ENCODE measurements at regions not wholly inside any gene's neighbourhood (a gene's known extent, or its start where the extent isn't known, plus 50 kb on each side); places are given as distances from the start of the nearest gene placed in this dataset.

- DNase-seq: no peak
Observed at GRCh38 chr2:235312571-235312970, 181.3 kb upstream of the AGAP1 start.

DNA sequence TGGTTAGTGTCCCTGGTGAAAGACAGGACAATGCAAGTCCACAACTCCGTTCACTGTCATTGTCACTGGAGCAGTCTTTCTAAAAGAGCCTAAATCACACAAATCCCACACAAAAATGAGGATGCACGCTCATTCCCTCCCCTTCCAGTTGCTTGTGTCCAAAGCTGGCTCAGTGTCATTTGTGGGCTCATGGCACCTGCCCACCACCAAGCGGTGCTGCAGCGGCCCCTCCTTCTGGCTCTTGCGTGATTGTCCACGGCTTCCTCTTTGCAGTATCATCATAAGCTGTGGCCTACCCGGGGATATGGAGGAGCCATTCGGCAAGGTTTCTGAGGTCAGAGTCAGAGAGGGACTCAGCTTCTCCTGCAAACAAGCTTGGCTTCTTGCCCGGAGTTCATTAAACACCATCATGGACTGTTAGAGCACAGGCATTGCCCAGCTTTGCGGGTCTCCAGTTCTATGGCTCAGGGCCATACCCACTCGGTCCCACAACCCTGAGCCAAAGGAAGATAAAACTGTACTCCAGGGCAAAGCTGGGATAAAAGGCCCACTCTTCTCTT is 179.4 kb upstream of the AGAP1 start:
- no peak for DNase-seq

DNA sequence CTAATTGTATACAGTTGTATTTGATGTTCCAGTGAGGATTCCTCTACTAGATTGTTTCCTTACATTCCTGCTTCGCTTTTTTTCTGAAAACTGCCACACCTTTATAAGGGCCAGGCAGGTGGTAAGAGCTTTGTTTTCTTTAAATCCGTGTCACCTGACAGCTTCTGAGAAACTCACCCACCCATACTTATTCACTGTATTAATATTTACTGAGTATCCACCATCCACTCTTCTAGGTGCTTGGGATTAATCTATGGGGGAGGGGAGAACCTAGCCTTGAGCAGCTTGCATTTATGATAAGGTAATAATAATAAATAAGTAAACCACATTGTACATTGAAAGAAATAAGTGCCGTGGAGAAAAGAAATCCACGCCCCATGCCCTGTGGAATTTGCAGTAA is 174.7 kb upstream of the AGAP1 start:
- DNase-seq: no peak

DNA sequence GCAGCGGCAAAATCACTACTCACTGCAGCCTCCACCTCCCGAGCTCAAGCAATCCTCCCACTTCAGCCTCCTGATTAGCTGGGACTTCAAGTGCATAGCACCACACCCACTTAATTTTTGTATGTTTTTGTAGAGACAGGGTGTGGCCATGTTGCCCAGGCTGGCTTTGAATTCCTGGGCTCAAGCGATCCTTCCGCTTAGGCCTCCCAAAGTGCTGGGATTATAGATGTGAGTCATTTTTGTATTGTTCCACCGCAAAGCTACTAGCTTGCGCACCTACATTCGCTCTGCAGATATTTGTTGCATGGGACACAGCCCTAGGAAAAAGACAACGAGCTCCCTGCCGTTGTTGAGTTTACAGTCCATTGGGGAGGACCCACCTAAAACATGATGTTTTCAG is 173.5 kb upstream of the AGAP1 start:
- no peak for DNase-seq

- peak; percentile 21 for DNase-seq
Observed at GRCh38 chr2:235324324-235324723, 169.5 kb upstream of the AGAP1 start.

DNA sequence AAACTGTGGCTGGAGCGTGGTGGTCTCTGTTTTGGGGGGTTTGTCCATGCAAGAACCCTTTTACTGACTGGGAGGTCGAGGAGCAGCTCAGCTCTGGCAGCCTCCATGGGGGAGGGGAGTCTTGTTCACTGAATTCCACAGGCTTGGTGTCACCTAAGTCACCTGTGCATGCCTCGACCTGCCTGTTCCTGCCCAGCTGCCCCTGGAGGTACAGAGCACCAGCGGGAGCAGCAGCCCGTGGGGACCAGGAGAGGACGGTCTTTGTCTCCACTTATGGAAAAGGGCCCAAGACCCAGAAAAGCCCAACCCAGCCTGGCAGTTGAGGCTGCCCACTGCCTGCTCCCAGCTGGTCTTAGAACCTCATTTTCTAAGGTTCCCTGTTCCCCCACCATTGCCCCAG is 168.7 kb upstream of the AGAP1 start:
- no peak for DNase-seq

GRCh38 chr2:235328991-235329390 is 164.9 kb upstream of the AGAP1 start:
- no peak for DNase-seq

GRCh38 chr2:235330775-235331451 is 162.9 kb upstream of the AGAP1 start:
- peak; percentile 82 for DNase-seq

- DNase-seq: no peak
Observed at GRCh38 chr2:235332240-235332890, 161.5 kb upstream of the AGAP1 start.

DNA sequence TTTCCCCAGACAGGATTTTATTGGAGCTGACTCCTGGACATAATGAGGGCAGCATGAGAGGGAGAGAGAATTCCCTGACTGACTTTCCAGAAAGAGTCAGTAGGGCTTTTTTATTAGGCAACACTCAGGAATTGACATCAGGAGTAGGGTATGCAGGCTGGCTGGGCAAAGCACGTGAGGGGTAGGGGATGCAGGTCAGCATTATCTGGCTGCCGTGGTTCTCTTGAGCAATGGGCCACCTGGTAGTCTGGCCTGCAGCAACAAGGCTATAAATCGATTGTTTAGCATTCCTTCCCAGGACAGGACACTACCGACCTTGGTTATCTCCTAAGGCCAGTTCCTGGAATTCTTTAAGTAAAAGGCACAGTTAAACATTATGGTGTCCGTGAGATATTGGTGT is 160.8 kb upstream of the AGAP1 start:
- peak; percentile 24 for DNase-seq

GRCh38 chr2:235334179-235334578 is 159.7 kb upstream of the AGAP1 start:
- DNase-seq: no peak

GRCh38 chr2:235343156-235343774 is 150.6 kb upstream of the AGAP1 start:
- peak; percentile 42 for DNase-seq

GRCh38 chr2:235343869-235344268 is 150.0 kb upstream of the AGAP1 start:
- DNase-seq: peak; percentile 78

DNA sequence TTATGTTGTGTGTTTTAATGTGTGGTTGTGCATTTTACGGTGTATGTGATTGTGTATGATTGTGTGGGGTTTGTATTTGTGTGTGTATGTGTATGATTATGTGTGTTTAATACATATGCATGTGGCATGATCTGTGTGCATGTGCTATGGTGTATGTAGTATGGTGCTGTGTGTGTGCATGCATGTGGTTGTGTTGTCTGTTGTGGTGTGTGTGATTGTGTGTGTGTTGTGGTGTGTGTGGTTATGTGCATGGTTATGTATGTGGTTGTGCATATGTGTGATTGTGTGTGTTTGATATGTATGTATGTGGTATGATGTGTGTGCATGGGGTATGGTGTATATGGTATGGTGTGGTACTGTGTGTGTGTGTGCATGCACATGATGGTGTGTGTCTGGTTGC is 148.1 kb upstream of the AGAP1 start:
- no peak for DNase-seq

- DNase-seq: peak; percentile 93
Observed at GRCh38 chr2:235347691-235348090, 146.2 kb upstream of the AGAP1 start.

DNA sequence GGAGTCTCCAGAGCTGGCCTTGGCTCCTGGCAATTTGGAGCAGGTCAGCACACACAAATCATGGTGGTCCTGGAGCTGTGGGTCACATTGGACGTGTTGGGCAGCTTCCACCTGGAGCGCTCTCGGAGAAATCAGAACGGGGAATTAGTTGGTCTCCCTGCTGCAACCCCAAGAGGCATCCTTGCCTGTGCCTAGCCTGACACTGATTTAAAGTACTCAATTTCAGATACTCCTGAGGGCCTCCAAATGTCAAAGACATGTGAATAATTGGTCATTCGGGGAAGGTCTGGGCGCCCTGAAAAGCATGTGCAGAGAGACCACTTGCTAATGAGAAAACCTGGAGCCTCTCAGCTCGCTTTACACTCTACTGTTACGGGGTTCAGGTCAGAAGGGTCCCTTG is 145.5 kb upstream of the AGAP1 start:
- DNase-seq: no peak

DNA sequence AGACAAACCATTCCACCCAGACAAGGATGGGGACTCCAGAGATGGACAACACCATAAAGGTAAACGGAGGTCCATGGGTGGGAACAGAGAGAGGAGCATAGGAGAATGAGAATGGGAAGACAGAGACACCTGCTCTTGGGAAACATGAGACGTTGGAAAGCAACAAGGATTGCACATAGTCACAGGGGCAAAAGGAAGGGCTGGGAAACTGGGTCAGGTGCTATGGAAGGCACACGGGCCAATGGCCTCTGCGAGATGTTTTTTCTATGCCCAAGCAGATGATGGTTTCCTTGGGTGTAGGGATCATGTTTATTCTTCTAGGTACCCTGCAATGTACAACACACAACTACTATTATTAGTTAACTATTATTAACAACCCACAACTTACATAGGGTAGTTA is 143.6 kb upstream of the AGAP1 start:
- no peak for DNase-seq

DNA sequence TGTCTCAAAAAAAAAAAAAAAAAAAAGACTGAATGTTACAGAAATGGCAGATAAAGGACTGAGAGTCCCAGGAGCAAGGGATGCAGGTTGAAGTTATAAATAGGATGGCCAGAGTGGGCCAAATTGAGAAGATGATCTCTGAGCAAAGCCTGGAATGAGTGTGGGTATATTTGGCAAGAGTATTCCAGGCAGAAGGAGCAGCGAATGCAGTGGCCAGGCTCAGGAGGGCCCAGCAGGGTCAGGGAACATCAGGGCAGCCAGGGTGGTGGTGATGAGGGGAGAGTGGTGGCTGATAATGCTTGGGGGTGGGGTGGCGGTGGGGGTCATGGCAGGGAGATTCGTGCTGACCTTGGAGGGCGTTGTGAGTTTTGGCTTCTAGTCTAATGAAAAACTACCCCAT is 141.3 kb upstream of the AGAP1 start:
- DNase-seq: no peak

GRCh38 chr2:235357881-235358280 is 136.0 kb upstream of the AGAP1 start:
- no peak for DNase-seq

DNA sequence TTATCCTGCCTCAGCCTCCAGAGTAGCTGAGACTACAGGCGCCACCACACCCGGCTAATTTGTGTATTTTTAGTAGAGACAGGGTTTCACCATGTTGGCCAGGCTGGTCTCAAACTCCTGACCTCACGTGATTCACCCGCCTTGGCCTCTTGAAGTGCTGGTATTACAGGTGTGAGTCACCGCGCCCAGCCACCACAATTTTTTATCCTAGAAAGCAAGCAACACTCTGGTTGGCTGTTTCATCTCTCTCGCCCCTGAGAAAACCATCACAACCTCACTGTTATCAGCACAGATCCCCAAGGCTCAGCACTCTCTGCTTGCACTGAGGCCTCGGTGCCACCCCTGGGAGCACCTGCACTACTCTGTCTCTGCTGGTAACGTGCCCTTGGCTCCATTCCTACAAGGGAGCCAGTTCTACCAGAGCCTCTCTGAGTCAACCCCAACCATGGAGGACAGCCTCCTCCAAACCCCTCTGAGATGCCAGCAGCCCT is 134.8 kb upstream of the AGAP1 start:
- peak; percentile 12 for DNase-seq

GRCh38 chr2:235360446-235360845 is 133.4 kb upstream of the AGAP1 start:
- no peak for DNase-seq

GRCh38 chr2:235365743-235366142 is 128.1 kb upstream of the AGAP1 start:
- DNase-seq: no peak

- DNase-seq: no peak
Observed at GRCh38 chr2:235366390-235366789, 127.5 kb upstream of the AGAP1 start.

DNA sequence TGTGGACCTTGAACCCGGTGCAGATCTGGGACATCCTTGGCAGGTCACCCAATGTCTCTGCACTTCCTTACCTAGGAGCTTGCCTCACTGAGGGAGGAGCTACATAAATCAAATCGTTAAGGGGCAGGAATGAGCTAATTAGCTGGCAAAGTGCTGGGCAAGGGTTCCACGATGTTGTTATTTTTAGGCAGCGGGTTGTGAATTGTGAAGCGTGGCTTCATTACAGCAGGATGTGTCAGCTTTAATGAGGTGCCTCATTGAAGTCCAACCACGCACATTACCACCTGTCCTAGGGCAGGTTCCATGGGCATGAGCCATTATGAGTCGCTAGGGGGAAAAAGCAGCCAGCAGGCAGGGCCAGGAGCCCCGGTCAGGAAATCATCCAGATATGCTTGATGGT is 127.0 kb upstream of the AGAP1 start:
- no peak for DNase-seq

Data from fibroblast of upper back skin (primary cell).